ENCODE measurements at regions not wholly inside any gene's neighbourhood (a gene's known extent, or its start where the extent isn't known, plus 50 kb on each side); places are given as distances from the start of the nearest gene placed in this dataset.

DNA sequence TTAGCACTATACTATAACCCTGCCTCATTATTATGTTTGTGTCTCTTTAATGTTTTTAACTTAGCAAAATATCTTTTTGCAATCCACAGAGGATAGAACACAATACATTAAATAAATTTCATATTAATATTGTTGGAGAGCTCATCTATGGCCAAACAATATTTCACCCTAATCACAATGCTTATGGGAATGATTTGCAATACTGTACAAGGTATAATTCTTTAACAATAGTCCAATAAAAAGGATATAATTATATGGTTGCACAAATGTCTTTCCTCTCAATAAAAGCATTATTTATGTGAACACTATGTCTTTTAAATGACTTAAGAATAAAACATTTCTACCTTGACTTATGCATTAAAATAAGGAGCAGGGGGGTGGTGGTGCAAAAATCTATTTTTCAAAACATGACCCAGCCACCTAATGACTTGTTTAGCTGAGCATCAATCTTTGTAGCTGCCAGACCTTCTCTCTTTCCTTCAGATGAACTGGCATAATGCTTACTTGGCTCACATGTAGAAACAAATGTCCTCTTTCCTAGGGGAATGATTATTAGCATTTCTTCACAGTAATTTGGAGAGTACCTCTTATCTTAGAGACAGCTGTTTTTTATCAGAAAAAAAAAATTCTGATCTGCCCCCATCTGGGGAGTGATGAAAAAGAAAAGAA is 1933.6 kb upstream of the LRRTM1 start:
- no peak for TF ChIP-seq CTCF (optimal IDR thresholded peaks at IDR 0.05 in 1 of 3, IDR thresholded peaks at IDR 0.05 in 1 of 3, conservative IDR thresholded peaks at IDR 0.05 in 1 of 3; ENCODE audit: extremely low read depth in 1 of 3, insufficient read depth in 2 of 3, low read length in 3 of 3)
- no peak for TF ChIP-seq EZH2 (IDR thresholded peaks at IDR 0.05; ENCODE audit: low read length)
